ENCODE measurements at regions not wholly inside any gene's neighbourhood (a gene's known extent, or its start where the extent isn't known, plus 50 kb on each side); places are given as distances from the start of the nearest gene placed in this dataset.

- no peak for TF ChIP-seq POLR2A (IDR thresholded peaks at IDR 0.05)
- TF ChIP-seq, protein P1, sequence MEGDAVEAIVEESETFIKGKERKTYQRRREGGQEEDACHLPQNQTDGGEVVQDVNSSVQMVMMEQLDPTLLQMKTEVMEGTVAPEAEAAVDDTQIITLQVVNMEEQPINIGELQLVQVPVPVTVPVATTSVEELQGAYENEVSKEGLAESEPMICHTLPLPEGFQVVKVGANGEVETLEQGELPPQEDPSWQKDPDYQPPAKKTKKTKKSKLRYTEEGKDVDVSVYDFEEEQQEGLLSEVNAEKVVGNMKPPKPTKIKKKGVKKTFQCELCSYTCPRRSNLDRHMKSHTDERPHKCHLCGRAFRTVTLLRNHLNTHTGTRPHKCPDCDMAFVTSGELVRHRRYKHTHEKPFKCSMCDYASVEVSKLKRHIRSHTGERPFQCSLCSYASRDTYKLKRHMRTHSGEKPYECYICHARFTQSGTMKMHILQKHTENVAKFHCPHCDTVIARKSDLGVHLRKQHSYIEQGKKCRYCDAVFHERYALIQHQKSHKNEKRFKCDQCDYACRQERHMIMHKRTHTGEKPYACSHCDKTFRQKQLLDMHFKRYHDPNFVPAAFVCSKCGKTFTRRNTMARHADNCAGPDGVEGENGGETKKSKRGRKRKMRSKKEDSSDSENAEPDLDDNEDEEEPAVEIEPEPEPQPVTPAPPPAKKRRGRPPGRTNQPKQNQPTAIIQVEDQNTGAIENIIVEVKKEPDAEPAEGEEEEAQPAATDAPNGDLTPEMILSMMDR (IDR thresholded peaks at IDR 0.05) = no peak
These were observed 85.4 kb upstream of the RAPGEF2 start for GRCh38 chr4:159017323-159018026.

Data from uterus (tissue), 2 donors.